ELF-1 (cell line): ENCODE measurements at regions not wholly inside any gene's neighbourhood (a gene's known extent, or its start where the extent isn't known, plus 50 kb on each side); places are given as distances from the start of the nearest gene placed in this dataset.
A peak's percentile ranks its signal among the peaks of the same experiment; 100 is the strongest.

Source experiments
- DNase-seq: peaks from one replicate; pipeline ENCODE4 v3.0.0-alpha.2; 2016; ENCODE audit warnings: low read depth, low spot score

DNA sequence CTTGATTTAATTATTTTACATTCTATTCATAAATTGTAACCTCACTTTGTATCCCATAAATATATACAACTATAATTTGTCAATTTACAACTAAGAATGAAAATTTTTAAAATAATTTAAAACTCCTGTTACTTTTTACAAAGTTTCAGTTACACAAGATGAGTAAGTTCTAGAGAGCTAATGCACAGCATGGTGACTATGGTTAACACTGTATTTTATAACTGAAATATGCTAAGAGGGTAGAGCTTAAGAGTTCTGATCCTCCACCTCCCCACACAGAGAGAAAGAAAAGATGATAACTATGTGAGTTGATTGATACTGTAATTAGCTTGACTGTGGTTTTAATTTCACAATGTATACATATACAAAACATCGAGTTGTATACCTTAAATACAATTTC lies 412.5 kb upstream of the DDI1 start:
- DNase-seq: no peak

DNA sequence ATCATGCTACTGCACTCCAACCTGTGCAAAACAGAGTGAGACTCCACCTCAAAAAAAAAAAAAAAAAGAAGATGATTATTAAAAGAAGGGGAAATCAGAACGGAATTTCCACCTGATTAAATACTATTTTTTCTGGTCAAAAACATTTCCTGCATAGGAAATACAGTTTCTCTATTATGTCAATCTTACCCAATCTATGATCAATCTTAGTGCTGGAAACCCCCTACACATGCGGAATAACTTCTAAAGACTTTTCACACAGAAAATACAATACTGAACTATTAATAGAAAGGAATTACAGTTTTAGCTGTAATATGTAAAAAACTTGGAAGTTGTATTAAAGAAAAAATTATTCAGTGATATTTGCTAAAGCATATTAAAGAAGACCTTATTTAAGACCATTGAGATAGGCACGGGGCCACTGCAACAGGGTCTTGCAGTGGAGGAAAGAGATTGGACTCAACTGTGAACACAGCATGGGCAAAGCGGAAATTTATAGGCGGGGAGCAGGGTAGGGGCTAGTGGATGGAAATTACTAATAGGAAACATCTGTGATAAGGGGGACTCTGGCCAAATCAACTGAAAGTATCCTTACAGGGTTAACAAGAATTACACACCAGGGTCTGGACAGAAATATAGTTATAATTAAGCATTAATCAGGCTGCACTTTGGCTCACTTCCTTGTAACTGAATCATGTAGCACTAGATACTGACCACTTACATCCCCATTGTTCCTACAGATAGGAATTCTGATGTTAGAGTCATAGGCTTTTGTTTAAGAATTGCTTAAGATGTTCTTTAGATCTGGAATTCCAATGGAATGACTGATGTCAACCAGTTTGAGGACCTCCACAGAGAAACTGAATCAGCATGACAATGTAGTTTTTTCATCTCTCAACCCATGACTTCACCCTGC lies 411.5 kb upstream of the DDI1 start:
- DNase-seq: peak; percentile 30

GRCh38 chr11:103625624-103625965 lies 410.8 kb upstream of the DDI1 start:
- DNase-seq: no peak

- DNase-seq: no peak
Measured at GRCh38 chr11:103628121-103628520, 408.3 kb upstream of the DDI1 start.

DNA sequence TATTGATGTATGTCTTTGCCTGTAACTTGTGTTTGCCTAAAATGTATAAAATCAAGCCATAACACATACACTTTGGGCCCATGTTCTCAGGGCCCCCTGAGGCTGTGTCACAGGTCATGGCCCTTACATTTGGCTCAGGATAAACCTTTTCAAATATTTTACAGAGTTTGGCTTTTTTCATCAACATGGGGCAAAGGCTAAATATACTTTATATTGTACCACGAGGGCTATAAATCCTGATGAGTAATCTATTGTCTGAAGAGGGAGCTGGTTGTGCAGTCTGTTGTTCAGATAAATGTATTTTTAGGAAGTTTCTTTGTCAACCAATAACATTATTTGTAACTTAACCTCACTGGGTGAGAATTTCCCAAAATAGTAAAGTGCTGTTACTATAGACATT lies 404.6 kb upstream of the DDI1 start:
- no peak for DNase-seq

- no peak for DNase-seq
Measured at GRCh38 chr11:103633068-103633788, 403.2 kb upstream of the DDI1 start.

DNA sequence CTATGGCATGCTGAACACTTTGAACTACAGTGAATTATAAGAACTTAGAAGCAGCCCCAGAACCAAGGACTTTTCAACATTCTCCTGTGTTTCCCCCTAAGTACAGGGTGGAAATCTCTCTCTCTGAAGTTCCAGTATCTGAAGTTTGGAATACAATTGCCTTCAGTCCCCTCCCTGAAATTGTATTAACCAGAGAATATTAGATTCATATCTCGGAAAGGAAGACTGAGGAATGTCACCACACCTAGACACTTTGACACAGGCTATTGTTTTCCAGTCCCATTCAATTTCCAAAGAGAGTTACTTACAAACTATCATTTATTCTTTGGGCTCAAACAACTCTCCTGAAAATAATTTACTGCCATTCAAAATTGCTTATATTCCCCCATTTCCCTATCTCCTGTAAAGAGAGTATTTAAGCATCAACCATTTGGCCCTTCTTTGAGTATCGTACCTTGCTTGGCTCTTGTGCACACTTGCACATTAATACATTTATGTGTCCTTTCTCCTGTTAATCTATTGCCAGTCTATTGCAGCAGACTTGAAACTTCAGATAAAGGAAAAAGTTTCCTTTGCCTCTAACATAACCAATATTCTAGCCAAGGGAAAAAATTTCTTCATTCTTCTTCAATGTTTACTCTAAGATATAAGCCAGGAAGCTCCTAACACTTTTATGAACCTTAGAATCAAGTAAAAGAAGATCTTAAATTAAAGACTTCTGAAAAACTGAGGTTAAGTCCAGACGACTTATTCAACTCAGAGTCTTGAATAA lies 402.4 kb upstream of the DDI1 start:
- DNase-seq: no peak

- no peak for DNase-seq
Measured at GRCh38 chr11:103636232-103636631, 400.2 kb upstream of the DDI1 start.

- DNase-seq: no peak
Measured at GRCh38 chr11:103637295-103637694, 399.1 kb upstream of the DDI1 start.

DNA sequence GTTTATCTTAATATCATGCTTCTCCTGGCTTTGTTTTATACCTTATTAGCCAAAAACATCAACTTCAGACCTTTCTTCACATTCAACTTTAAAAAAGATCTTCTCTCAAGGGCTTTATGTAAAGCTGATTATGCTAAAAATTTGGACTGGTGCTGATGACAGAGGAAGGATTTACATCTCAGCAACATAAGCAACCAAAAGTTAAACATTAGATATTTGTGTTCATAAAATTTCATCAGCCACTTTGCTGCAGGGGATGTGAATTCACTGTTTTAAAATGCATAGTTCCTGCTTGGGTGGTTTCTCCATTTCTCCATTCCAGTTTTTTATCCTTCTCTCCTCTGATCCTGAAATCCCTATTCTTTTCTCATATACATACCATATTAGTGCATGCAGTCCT lies 398.6 kb upstream of the DDI1 start:
- no peak for DNase-seq

DNA sequence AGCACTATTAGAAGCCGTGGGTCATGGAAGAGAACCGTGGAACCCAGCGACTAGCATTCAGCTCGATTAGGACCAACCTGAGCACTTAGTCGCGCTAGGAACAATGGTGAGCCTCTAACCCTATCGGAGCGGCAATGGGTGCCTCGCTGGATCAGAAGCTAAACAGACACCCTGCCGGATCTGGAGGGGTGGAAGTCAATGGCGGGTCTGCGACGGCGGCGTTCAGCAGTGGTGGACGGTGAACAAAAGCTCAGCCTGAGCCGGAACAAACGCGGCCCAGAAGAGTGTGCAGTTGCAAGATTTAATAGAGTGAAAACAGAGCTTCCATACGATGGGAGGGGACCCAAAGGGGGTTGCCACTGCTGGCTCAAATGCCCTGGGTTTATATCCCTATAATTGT lies 391.8 kb upstream of the DDI1 start:
- DNase-seq: no peak

DNA sequence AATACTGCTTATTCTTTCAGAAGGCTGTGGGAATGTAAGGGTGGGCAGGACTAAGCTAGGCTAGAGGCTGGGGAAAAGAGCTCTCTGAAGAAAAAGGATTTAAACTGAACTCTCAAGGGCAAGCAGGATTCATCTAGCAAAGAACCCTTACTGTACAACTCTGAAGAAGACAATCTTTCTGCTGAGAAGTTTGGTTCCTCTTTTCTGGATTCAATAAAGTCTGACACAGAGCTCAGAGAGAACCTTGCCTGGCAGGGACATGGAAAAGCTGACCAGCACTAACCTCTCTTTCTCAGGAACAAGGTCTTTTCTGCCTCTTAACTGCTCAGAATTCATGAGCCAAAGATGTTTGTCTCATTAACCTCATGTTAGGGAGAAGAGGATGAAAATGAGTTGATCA lies 388.4 kb upstream of the DDI1 start:
- no peak for DNase-seq

DNA sequence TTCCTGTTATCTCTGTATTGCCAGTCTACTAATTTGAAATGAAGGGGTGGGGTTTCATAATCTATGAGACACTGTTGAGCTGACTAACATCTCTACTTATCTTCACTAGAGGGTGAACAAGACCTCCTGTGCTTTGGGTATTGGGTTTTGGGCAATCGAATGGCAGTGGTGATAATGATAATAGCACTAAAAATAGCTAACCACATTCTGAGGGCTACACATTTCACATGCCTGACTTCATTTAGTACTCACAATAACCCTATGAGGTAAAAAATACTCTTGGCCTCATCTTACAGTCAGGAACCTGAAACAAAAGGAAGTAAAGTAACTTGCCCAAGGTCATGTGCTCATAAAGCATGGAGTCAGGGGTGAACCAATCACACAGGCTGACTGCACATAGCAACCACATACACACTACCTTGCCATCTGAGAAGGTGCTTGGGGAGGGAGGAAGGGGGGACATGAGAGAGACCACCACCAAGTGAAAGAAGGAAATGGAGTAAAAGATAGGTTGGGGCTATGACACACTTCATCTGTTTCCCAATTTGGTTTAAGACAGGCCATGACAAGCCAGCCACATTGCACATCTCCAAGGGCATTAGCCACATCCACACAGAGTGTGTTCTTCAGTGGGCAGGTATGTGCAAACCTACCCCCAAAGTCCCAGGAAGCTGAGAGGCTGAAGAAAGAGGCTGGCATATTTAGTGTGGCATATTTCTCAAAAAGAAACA lies 387.6 kb upstream of the DDI1 start:
- no peak for DNase-seq

GRCh38 chr11:103649401-103649895 lies 387.0 kb upstream of the DDI1 start:
- no peak for DNase-seq

DNA sequence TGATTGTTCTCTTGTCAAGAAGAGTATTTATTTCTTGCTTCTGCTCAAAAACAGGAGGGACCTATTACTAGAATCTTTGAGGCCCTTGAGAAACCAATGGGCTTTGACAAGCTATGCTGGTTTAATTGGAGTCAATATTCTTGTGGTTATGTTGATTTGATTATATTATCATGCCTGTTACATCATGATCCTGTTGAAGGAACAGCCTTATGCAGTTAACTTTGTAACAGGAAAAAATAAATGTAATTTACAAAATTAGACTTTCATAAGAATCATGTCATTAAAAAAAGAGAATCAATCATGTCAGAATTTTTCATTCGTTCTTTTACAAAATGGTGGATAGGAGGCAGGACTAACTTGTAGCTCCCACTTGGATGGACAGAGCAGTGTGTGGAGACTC lies 386.1 kb upstream of the DDI1 start:
- DNase-seq: no peak

- no peak for DNase-seq
Measured at GRCh38 chr11:103651341-103651998, 385.0 kb upstream of the DDI1 start.

DNA sequence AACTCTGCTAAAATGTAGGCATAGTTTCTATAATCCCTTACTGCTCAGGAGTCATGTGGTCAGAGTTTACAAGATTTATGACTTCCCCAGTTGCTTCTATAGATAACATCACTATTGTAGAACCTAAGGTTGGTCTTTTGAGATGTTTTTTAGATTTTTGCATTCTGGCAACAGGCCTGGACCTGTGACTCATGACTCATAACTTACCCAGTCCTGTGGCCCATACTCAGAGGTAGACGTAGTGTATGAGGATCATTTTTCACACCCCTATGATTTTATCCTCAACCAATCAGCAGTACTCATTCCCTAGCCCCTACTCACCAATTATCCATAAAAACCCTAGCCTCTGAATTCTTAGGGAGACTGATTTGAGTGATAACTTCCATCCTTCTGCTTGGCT lies 384.4 kb upstream of the DDI1 start:
- DNase-seq: no peak

DNA sequence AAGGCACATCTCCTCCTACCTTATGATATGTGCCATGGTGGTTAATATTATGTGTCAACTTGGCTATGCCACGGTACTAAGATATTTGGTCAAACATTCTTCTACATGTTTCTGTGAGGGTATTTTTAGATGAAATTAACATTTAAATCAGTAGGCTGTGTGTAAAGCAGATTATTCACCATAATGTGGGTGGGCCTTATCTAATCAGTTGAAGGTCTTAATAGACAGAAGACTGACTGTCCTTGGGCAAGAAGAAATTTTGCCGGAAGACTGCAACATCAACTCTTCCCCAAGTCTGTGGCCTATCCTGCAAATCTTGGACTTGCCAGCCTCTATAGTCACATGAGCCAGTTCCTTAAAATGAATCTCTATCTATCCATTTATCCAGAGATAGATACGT lies 380.1 kb upstream of the DDI1 start:
- no peak for DNase-seq

GRCh38 chr11:103659206-103659618 lies 377.2 kb upstream of the DDI1 start:
- peak; percentile 25 for DNase-seq

- no peak for DNase-seq
Measured at GRCh38 chr11:103659743-103660142, 376.7 kb upstream of the DDI1 start.

DNA sequence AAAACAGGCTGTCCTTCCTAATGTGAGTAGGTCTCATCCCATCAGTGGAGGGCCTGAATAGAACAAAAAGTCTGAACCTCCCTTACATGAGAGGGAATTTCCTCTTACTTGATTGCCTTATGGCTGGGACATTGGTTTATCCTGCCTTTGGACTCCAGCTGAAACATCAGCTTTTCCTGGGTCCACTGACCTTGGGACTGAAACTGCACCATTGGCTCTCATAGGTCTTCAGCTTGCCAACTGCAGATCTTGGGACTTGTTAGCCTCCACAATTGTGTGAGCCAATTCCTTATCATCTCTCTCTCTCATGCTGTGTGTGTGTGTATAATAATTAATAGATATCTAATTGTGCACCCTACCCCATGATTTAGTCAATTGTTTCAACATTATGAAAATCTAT lies 375.3 kb upstream of the DDI1 start:
- DNase-seq: no peak
